GM23338 (cell line): ENCODE measurements at regions not wholly inside any gene's neighbourhood (a gene's known extent, or its start where the extent isn't known, plus 50 kb on each side); places are given as distances from the start of the nearest gene placed in this dataset.

Experiments
- CREB1 ChIP-seq: fragments of 250-450 bp; sonication (Bioruptor Pico); IDR thresholded peaks from 2 replicates; pipeline ENCODE4 v1.5.0; 2020; ENCODE audit warnings: low read depth, mild to moderate bottlenecking, moderate library complexity
- EZH2 ChIP-seq: fragments of 200-600 bp; sonication (generic); IDR thresholded peaks from one replicate; pipeline ENCODE4 v1.8.0; 2017; ENCODE audit warnings: antibody characterized with exemption, mild to moderate bottlenecking, low read depth; ENCODE audit not compliant: unreplicated experiment
- EZH2phosphoT487 ChIP-seq: fragments of 200-600 bp; sonication (generic); IDR thresholded peaks from one replicate; pipeline ENCODE4 v1.8.1; 2018; ENCODE audit warnings: antibody characterized with exemption; ENCODE audit not compliant: unreplicated experiment
- NANOG ChIP-seq: IDR thresholded peaks from 2 replicates; pipeline ENCODE4 v1.6.1; 2016; ENCODE audit warnings: antibody characterized with exemption, borderline replicate concordance
- POLR2AphosphoS5 ChIP-seq: IDR thresholded peaks from 2 replicates; pipeline ENCODE4 v1.6.1; 2016; ENCODE audit warnings: antibody characterized with exemption, low read depth
- STAT1 ChIP-seq: IDR thresholded peaks from one replicate; pipeline ENCODE4 v1.6.1; 2016; ENCODE audit warnings: antibody characterized with exemption; ENCODE audit not compliant: unreplicated experiment
- ZNF114 ChIP-seq: fragments of 250-450 bp; sonication (Bioruptor Pico); IDR thresholded peaks from 2 replicates; pipeline ENCODE4 v1.5.0; 2020; ENCODE audit warnings: mild to moderate bottlenecking, moderate library complexity
- TF ChIP-seq, protein P1 (sequence below), 2 experiments: fragments of 200-600 bp in 1 of 2; sonication (generic) in 1 of 2; conservative IDR thresholded peaks; 2 replicates each; pipeline versions ENCODE4 v1.5.1 to v1.6.1; 2016 to 2017; ENCODE audit warnings: antibody characterized with exemption in 2 of 2, low read depth in 2 of 2, mild to moderate bottlenecking in 2 of 2, moderate library complexity in 1 of 2
- TF ChIP-seq, protein P2 (sequence below): IDR thresholded peaks from one replicate; pipeline ENCODE4 v1.6.1; 2018; ENCODE audit warnings: antibody characterized with exemption; ENCODE audit not compliant: unreplicated experiment
- TF ChIP-seq, protein P3 (sequence below): IDR thresholded peaks from 2 replicates; pipeline ENCODE4 v1.6.1; 2016; ENCODE audit warnings: antibody characterized with exemption

DNA sequence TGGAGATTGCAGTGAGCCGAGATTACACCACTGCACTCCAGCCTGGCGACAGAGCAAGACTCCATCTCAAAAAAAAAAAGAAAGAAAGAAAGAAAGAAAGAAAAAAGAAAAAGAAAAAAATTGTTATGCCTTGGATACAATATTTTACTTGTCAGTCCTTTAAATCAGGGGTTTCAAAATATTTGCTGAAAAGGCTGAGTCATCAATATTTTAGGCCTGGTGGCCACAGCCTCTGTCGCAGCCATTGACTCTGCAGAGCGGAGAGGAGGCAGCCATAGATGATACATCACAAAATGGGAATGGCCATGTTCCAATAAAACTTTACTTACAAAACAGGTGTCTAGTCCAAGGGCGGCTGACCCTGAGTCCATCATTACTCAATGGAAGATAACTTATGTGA lies 314.8 kb upstream of the SALL3 start:
- TF ChIP-seq EZH2 (no peak), EZH2phosphoT487 (no peak), POLR2AphosphoS5 (no peak), NANOG (no peak), ZNF114 (CRISPR knock-in tag) (no peak), CREB1 (no peak), STAT1 (no peak)
- TF ChIP-seq, protein P1, sequence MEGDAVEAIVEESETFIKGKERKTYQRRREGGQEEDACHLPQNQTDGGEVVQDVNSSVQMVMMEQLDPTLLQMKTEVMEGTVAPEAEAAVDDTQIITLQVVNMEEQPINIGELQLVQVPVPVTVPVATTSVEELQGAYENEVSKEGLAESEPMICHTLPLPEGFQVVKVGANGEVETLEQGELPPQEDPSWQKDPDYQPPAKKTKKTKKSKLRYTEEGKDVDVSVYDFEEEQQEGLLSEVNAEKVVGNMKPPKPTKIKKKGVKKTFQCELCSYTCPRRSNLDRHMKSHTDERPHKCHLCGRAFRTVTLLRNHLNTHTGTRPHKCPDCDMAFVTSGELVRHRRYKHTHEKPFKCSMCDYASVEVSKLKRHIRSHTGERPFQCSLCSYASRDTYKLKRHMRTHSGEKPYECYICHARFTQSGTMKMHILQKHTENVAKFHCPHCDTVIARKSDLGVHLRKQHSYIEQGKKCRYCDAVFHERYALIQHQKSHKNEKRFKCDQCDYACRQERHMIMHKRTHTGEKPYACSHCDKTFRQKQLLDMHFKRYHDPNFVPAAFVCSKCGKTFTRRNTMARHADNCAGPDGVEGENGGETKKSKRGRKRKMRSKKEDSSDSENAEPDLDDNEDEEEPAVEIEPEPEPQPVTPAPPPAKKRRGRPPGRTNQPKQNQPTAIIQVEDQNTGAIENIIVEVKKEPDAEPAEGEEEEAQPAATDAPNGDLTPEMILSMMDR (conservative IDR thresholded peaks at IDR 0.05; ENCODE audit: low read depth in 2 of 2) = no peak
- TF ChIP-seq, protein P2, sequence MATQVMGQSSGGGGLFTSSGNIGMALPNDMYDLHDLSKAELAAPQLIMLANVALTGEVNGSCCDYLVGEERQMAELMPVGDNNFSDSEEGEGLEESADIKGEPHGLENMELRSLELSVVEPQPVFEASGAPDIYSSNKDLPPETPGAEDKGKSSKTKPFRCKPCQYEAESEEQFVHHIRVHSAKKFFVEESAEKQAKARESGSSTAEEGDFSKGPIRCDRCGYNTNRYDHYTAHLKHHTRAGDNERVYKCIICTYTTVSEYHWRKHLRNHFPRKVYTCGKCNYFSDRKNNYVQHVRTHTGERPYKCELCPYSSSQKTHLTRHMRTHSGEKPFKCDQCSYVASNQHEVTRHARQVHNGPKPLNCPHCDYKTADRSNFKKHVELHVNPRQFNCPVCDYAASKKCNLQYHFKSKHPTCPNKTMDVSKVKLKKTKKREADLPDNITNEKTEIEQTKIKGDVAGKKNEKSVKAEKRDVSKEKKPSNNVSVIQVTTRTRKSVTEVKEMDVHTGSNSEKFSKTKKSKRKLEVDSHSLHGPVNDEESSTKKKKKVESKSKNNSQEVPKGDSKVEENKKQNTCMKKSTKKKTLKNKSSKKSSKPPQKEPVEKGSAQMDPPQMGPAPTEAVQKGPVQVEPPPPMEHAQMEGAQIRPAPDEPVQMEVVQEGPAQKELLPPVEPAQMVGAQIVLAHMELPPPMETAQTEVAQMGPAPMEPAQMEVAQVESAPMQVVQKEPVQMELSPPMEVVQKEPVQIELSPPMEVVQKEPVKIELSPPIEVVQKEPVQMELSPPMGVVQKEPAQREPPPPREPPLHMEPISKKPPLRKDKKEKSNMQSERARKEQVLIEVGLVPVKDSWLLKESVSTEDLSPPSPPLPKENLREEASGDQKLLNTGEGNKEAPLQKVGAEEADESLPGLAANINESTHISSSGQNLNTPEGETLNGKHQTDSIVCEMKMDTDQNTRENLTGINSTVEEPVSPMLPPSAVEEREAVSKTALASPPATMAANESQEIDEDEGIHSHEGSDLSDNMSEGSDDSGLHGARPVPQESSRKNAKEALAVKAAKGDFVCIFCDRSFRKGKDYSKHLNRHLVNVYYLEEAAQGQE = no peak
- TF ChIP-seq, protein P3, sequence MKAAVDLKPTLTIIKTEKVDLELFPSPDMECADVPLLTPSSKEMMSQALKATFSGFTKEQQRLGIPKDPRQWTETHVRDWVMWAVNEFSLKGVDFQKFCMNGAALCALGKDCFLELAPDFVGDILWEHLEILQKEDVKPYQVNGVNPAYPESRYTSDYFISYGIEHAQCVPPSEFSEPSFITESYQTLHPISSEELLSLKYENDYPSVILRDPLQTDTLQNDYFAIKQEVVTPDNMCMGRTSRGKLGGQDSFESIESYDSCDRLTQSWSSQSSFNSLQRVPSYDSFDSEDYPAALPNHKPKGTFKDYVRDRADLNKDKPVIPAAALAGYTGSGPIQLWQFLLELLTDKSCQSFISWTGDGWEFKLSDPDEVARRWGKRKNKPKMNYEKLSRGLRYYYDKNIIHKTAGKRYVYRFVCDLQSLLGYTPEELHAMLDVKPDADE = no peak
